ENCODE measurements at regions not wholly inside any gene's neighbourhood (a gene's known extent, or its start where the extent isn't known, plus 50 kb on each side); places are given as distances from the start of the nearest gene placed in this dataset.

DNA sequence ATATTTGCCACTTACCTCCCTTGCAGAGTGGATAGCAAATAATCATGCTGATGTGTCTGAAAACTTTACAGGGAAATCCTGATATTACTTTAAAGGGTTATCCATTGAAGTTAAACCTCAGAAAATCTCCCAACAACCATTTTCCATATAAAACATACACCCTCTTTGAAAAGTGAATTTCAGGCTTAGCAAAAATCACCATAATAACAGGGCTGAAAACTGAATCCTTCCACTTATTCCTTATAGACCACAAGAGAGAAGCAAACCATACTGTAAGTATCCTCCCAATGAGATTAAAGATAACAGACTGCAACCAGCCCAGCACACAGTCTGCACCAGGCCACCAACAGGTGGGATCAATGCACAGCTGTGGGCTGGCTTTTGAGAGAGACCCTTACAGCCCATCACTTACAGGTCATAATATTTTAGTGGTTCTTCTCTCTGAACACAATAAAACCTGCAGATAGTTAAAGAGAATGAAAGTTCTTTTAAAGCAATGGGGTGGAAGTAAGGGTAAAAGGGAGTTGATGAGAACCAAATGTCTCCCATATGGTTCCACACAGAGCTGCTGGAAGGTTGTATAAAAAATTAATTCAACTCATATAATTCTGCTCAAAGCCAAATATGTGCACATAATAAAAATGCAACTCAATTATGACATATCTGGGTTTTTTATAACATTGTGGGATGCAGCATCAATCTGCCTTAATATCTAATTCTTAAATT is 376.2 kb upstream of the GRAMD2B start:
- DNase-seq: no peak
- no peak overlapping the region for H3K4me3 ChIP-seq
- no peaks in the 10 kb centered on the region for H3K27me3 ChIP-seq (ENCODE audit: control insufficient read depth in 3 of 3, insufficient read depth in 3 of 3, low read length in 2 of 3)
- no peaks in the 10 kb centered on the region for H3K36me3 ChIP-seq (ENCODE audit: control insufficient read depth in 4 of 4, insufficient read depth in 4 of 4, low read length in 4 of 4)
- H3K9ac ChIP-seq (ENCODE audit: insufficient read depth in 1 of 2, low read length in 2 of 2): no peak overlapping the region
- TF ChIP-seq, protein P1, sequence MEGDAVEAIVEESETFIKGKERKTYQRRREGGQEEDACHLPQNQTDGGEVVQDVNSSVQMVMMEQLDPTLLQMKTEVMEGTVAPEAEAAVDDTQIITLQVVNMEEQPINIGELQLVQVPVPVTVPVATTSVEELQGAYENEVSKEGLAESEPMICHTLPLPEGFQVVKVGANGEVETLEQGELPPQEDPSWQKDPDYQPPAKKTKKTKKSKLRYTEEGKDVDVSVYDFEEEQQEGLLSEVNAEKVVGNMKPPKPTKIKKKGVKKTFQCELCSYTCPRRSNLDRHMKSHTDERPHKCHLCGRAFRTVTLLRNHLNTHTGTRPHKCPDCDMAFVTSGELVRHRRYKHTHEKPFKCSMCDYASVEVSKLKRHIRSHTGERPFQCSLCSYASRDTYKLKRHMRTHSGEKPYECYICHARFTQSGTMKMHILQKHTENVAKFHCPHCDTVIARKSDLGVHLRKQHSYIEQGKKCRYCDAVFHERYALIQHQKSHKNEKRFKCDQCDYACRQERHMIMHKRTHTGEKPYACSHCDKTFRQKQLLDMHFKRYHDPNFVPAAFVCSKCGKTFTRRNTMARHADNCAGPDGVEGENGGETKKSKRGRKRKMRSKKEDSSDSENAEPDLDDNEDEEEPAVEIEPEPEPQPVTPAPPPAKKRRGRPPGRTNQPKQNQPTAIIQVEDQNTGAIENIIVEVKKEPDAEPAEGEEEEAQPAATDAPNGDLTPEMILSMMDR (IDR thresholded peaks at IDR 0.05; ENCODE audit: control extremely low read depth, extremely low read depth): no peak
- ATAC-seq (ENCODE audit: insufficient read depth, low FRiP score): no peak
- H3K27ac ChIP-seq (ENCODE audit: low read depth in 1 of 2, low read length in 1 of 2): no peak overlapping the region
- H3K4me1 ChIP-seq (ENCODE audit: control insufficient read depth in 5 of 5, insufficient read depth in 5 of 5, low read length in 5 of 5): peaks cover 0 to 9% (median 0%) of the 10 kb centered on the region in 5 donors
- H3K9me3 ChIP-seq (ENCODE audit: control insufficient read depth in 4 of 4, insufficient read depth in 3 of 4, low read length in 3 of 4): no peaks in the 10 kb centered on the region

DNA sequence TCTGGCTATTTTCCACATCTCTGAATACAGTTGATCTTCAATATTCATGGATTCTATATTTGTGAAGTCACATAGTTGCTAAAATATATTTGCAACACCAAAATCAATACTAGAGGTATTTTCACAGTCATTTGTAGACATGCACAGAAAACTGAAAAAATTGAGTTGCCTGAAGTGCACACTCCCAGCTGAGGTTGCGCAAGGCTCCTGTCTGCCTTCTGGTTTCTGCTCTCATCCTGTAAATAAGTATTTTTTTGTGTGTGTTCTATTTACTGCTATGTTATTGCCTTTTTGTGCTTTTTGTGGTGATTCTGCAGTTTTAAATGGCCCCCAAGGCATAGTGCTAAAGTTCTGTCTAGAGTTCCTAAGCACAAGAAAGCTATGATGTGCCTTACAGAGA is 371.1 kb upstream of the GRAMD2B start:
- Histone ChIP-seq H3K4me1 (ENCODE audit: control insufficient read depth in 5 of 5, insufficient read depth in 5 of 5, low read length in 5 of 5) (peaks cover 0 to 8% (median 0%) of the 10 kb centered on the region in 5 donors), H3K9ac (ENCODE audit: insufficient read depth in 1 of 2, low read length in 2 of 2) (no peak overlapping the region), H3K4me3 (no peak overlapping the region), H3K27ac (ENCODE audit: low read depth in 1 of 2, low read length in 1 of 2) (no peak overlapping the region), H3K9me3 (ENCODE audit: control insufficient read depth in 4 of 4, insufficient read depth in 3 of 4, low read length in 3 of 4) (no peaks in the 10 kb centered on the region), H3K27me3 (ENCODE audit: control insufficient read depth in 3 of 3, insufficient read depth in 3 of 3, low read length in 2 of 3) (no peaks in the 10 kb centered on the region), H3K36me3 (ENCODE audit: control insufficient read depth in 4 of 4, insufficient read depth in 4 of 4, low read length in 4 of 4) (no peaks in the 10 kb centered on the region)
- ATAC-seq (ENCODE audit: insufficient read depth, low FRiP score) (no peak), DNase-seq (no peak)
- TF ChIP-seq, protein P1 (IDR thresholded peaks at IDR 0.05; ENCODE audit: control extremely low read depth, extremely low read depth): no peak
- 99 to 100% methylated on average over 1 of the region's 1 CpG for WGBS, 2 donors

DNA sequence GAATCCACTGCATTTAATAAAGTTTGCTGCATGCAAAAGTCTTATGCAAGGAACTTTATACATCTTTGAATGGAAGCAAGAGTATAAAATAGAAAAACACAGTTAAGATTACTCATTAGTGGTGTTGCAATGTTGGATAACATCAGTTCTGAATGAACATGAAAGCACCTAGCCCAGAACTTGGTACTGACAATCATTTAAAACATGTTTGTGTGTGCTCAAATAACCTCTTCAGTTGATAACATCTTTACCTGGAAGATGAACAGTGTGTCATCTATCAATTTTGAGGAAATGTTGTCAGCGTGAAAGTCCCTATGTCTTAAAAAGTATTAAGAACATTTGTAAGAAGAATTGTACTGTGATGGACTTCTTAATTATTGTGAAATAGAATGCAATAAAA is 370.4 kb upstream of the GRAMD2B start:
- TF ChIP-seq, protein P1 (IDR thresholded peaks at IDR 0.05; ENCODE audit: control extremely low read depth, extremely low read depth): no peak
- no peak for ATAC-seq (ENCODE audit: insufficient read depth, low FRiP score)
- 96 to 98% methylated on average over 1 of the region's 1 CpG for WGBS, 2 donors

DNA sequence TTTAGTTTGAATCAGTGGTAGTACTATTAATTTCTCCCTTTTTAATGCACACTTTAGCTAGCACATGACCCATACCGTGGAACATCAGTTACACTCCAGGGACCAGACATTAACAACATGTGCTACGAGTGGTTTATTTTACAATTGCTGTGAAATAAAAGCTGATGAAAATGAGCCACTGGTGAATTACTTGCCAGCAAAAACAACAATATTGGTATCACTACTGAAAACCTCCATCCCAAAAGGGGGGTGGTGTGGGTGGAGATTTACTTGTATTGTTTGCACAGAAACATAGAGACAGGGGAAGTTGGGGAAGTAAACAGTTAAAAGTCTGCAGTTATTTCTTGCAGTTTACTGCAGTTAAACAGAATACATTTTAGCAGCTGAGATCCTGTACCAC is 369.6 kb upstream of the GRAMD2B start:
- WGBS, 2 donors: 83 to 86% methylated on average over 2 of the region's 2 CpGs
- no peak overlapping the region for H3K9ac ChIP-seq (ENCODE audit: insufficient read depth in 1 of 2, low read length in 2 of 2)
- H3K4me1 ChIP-seq (ENCODE audit: control insufficient read depth in 5 of 5, insufficient read depth in 5 of 5, low read length in 5 of 5): peaks cover 0 to 8% (median 0%) of the 10 kb centered on the region in 5 donors
- no peaks in the 10 kb centered on the region for H3K27me3 ChIP-seq (ENCODE audit: control insufficient read depth in 3 of 3, insufficient read depth in 3 of 3, low read length in 2 of 3)
- H3K4me3 ChIP-seq: no peak overlapping the region
- TF ChIP-seq, protein P1 (IDR thresholded peaks at IDR 0.05; ENCODE audit: control extremely low read depth, extremely low read depth): no peak
- DNase-seq: no peak
- no peak for ATAC-seq (ENCODE audit: insufficient read depth, low FRiP score)
- H3K27ac ChIP-seq (ENCODE audit: low read depth in 1 of 2, low read length in 1 of 2): peak overlapping the region in 1 of 2 donors; percentile 33
- H3K36me3 ChIP-seq (ENCODE audit: control insufficient read depth in 4 of 4, insufficient read depth in 4 of 4, low read length in 4 of 4): no peaks in the 10 kb centered on the region
- no peaks in the 10 kb centered on the region for H3K9me3 ChIP-seq (ENCODE audit: control insufficient read depth in 4 of 4, insufficient read depth in 3 of 4, low read length in 3 of 4)

More for the DNA sequence above, 370.4 kb upstream of the GRAMD2B start:
- Histone ChIP-seq H3K4me1 (ENCODE audit: control insufficient read depth in 5 of 5, insufficient read depth in 5 of 5, low read length in 5 of 5) (peaks cover 0 to 8% (median 0%) of the 10 kb centered on the region in 5 donors), H3K27ac (ENCODE audit: low read depth in 1 of 2, low read length in 1 of 2) (no peak overlapping the region), H3K4me3 (no peak overlapping the region), H3K36me3 (ENCODE audit: control insufficient read depth in 4 of 4, insufficient read depth in 4 of 4, low read length in 4 of 4) (no peaks in the 10 kb centered on the region), H3K9me3 (ENCODE audit: control insufficient read depth in 4 of 4, insufficient read depth in 3 of 4, low read length in 3 of 4) (no peaks in the 10 kb centered on the region), H3K27me3 (ENCODE audit: control insufficient read depth in 3 of 3, insufficient read depth in 3 of 3, low read length in 2 of 3) (no peaks in the 10 kb centered on the region), H3K9ac (ENCODE audit: insufficient read depth in 1 of 2, low read length in 2 of 2) (no peak overlapping the region)
- DNase-seq: no peak

Measured in lung (tissue), 11 donors.